ENCODE measurements at regions not wholly inside any gene's neighbourhood (a gene's known extent, or its start where the extent isn't known, plus 50 kb on each side); places are given as distances from the start of the nearest gene placed in this dataset.

DNA sequence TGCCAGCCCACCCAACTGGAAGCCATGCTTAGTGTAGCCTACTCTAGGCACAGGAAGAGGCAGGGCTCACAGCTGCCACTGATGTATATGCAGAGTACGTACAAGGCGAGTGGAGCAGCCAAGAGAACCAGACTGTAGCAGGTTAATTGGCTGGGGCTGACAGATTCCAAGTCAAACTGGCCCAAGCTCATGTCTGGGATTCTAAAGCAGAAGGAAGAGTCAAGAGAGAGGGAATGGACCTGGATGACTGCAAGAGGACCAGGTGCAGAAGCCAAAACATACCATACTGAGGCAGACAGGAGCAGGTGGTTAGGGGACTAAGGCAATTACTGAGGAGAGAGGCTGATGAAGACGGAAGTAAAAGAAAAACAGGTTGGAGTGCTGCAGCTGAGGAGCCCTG lies 51.3 kb upstream of the LRRN2 start:
- no peak for TF ChIP-seq SUZ12 (IDR thresholded peaks at IDR 0.05)
- TF ChIP-seq PKNOX1 (IDR thresholded peaks at IDR 0.05): no peak
- no peak for TF ChIP-seq FOXK2 (IDR thresholded peaks at IDR 0.05)
- no peak for TF ChIP-seq ARNT (IDR thresholded peaks at IDR 0.05)
- no peak for TF ChIP-seq TARDBP (IDR thresholded peaks at IDR 0.05)
- TF ChIP-seq ELF4 (IDR thresholded peaks at IDR 0.05): no peak
- TF ChIP-seq CTBP1 (IDR thresholded peaks at IDR 0.05; ENCODE audit: borderline replicate concordance): no peak
- no peak for TF ChIP-seq LEF1 (IDR thresholded peaks at IDR 0.05; ENCODE audit: borderline replicate concordance)
- TF ChIP-seq HDGF (IDR thresholded peaks at IDR 0.05; ENCODE audit: borderline replicate concordance): no peak
- TF ChIP-seq FOXM1 (IDR thresholded peaks at IDR 0.05; ENCODE audit: borderline replicate concordance): no peak
- TF ChIP-seq L3MBTL2 (conservative IDR thresholded peaks at IDR 0.05): no peak
- CTCF ChIA-PET: no interaction called here
- POLR2A ChIA-PET: no interaction called here
- DNase-seq (ENCODE audit: extremely low spot score): no peak

DNA sequence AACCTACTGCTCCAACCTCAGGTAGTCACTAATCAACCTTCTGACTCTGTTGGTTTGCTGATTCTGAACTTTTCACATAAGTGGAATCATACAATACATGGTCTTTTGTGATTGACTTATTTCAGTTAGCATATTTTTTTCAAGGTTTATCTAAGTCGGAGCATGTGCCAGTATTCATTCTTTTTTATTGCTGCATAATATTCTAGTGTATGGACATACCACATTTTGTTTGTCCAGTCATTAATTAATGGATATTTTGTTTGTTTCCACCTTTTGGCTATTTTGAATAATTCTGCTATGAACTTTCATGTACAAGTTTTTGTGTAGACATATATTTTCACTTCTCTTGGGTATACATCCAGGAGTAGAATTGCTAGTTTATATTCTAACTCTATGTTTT lies 53.0 kb upstream of the LRRN2 start:
- ChIA-PET CTCF (no interaction called here), POLR2A (no interaction called here)
- TF ChIP-seq FOXM1 (IDR thresholded peaks at IDR 0.05; ENCODE audit: borderline replicate concordance): no peak
- no peak for TF ChIP-seq L3MBTL2 (conservative IDR thresholded peaks at IDR 0.05)
- no peak for TF ChIP-seq ARNT (IDR thresholded peaks at IDR 0.05)
- TF ChIP-seq HDGF (IDR thresholded peaks at IDR 0.05; ENCODE audit: borderline replicate concordance): no peak
- no peak for TF ChIP-seq SUZ12 (IDR thresholded peaks at IDR 0.05)
- TF ChIP-seq FOXK2 (IDR thresholded peaks at IDR 0.05): no peak
- no peak for TF ChIP-seq ZNF384 (IDR thresholded peaks at IDR 0.05)
- TF ChIP-seq BHLHE40 (IDR thresholded peaks at IDR 0.05; ENCODE audit: borderline replicate concordance): no peak
- TF ChIP-seq NFRKB (IDR thresholded peaks at IDR 0.05): no peak
- no peak for TF ChIP-seq CTBP1 (IDR thresholded peaks at IDR 0.05; ENCODE audit: borderline replicate concordance)
- TF ChIP-seq FOXA1 (IDR thresholded peaks at IDR 0.05): no peak
- TF ChIP-seq LEF1 (IDR thresholded peaks at IDR 0.05; ENCODE audit: borderline replicate concordance): no peak
- no peak for DNase-seq (ENCODE audit: extremely low spot score)

DNA sequence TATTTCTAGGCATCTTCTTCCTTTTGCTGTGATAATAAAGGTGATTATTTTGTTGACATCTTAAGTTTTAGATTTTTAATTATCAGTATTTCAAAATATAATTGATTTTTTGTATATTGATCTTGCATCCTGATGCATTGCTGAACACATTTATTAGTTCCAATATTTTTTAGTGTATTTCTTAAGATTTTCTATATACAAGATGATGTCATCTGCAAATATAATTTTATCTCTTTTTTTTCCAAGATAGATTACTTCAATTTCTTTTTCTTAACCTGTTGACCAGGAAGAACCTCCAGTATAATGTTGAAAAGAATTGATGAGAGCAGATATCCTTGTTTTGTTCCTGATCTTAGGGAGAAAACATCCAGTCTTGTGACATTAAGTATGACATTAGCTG lies 54.8 kb upstream of the LRRN2 start:
- ChIA-PET POLR2A (no interaction called here), CTCF (no interaction called here)
- TF ChIP-seq FOXK2 (IDR thresholded peaks at IDR 0.05) (no peak), FOXM1 (IDR thresholded peaks at IDR 0.05; ENCODE audit: borderline replicate concordance) (no peak), ELF4 (IDR thresholded peaks at IDR 0.05) (no peak), ARNT (IDR thresholded peaks at IDR 0.05) (no peak), PKNOX1 (IDR thresholded peaks at IDR 0.05) (no peak), TARDBP (IDR thresholded peaks at IDR 0.05) (no peak), FOXA1 (IDR thresholded peaks at IDR 0.05) (no peak), LEF1 (IDR thresholded peaks at IDR 0.05; ENCODE audit: borderline replicate concordance) (no peak), ZNF384 (IDR thresholded peaks at IDR 0.05) (no peak), CTBP1 (IDR thresholded peaks at IDR 0.05; ENCODE audit: borderline replicate concordance) (no peak), BHLHE40 (IDR thresholded peaks at IDR 0.05; ENCODE audit: borderline replicate concordance) (no peak), L3MBTL2 (conservative IDR thresholded peaks at IDR 0.05) (no peak), NFRKB (IDR thresholded peaks at IDR 0.05) (no peak), SP1 (IDR thresholded peaks at IDR 0.05) (no peak), SUZ12 (IDR thresholded peaks at IDR 0.05) (no peak), HDGF (IDR thresholded peaks at IDR 0.05; ENCODE audit: borderline replicate concordance) (no peak)
- DNase-seq (ENCODE audit: extremely low spot score): no peak

DNA sequence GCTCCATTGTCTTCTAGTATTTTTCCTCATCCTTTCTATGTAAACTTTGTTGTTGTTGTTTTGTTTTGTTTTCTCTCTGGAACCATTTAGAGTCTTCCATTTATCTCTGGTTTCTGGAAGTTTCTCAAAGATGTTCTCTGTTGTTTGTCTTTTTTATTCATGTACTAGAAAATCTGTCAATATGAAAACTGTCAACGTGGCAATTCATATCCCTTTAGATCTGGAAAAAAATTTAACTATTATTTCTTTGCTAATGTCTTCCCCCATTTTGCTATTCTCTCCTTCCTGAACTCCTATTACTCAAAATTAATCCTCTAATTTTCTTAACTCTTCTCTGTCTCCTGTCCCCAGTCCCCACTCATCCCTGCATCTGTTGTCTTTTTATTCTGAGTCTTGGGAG lies 55.9 kb upstream of the LRRN2 start:
- CTCF ChIA-PET: no interaction called here
- no peak for TF ChIP-seq TARDBP (IDR thresholded peaks at IDR 0.05)
- TF ChIP-seq CTBP1 (IDR thresholded peaks at IDR 0.05; ENCODE audit: borderline replicate concordance): no peak
- POLR2A ChIA-PET: interaction anchor here (0.7 kb wide), 1 partner anchor 257 kb away, joined by 3 read pairs; no protein-coding TSS in a partner anchor
- no peak for DNase-seq (ENCODE audit: extremely low spot score)

DNA sequence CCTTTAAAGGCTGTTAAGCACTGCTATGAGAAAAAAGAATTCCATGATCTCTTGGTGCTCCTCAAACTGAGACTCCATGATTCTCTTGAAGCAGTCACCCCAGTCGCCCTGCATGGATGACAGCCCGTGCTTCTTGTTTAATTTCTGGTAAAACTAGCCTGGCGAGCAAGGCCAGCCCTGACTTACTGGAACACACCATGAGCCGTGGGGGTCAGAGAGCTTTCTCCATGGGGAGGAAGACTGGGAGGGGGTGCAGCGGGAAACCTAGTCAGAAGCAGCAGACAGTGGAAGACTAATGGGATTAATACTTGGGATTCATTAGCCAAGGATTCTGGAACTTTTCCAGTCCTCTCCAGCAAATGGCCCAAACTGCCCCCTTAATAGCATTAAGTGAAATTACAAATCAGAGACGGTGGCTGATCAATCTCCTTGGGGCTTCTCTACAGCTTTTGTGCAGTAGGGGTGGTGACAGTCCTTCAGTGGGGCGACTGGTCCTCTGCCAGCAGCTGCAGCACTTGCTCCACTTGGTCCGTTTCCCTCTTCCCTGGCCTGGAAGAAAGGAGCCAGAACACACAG lies 57.2 kb upstream of the LRRN2 start:
- POLR2A ChIA-PET: no interaction called here
- CTCF ChIA-PET: no interaction called here
- DNase-seq (ENCODE audit: extremely low spot score): no peak
- TF ChIP-seq FOXM1 (IDR thresholded peaks at IDR 0.05; ENCODE audit: borderline replicate concordance): no peak
- TF ChIP-seq ZNF384 (IDR thresholded peaks at IDR 0.05): no peak

DNA sequence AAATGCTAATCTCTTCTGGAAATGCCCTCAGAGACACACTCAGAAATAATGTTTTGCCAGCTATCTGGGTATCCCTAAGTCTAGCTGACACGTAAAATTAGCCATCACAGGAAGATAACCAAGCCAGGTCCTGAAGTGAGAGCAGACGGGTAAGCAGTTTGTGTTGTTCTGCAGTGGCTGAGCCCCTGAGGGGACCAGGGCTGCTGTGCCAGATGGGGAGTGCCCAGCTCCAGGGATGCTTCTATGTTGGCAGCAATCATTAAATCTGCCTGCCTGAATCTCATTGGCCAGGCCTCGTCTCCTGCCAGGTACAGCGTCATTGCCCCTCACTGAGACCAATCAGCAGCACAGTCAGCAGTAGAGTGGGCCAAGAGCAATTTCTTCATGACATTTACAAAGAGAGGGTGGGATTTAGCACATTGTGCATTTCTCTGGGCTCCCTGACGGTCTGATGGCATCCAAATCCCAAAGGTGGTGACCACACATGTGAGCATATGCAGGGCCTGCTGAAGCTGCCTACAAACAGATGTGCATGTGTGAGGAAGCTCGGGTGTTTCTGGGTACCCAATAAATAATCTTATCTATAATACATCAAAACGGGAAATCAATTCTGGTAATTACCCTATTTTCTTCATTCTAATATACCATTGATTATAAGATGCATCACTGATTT lies 58.7 kb upstream of the LRRN2 start:
- ChIA-PET POLR2A (no interaction called here), CTCF (no interaction called here)
- DNase-seq (ENCODE audit: extremely low spot score): no peak
- TF ChIP-seq FOXK2 (IDR thresholded peaks at IDR 0.05) (no peak), ZNF384 (IDR thresholded peaks at IDR 0.05) (no peak), L3MBTL2 (conservative IDR thresholded peaks at IDR 0.05) (no peak), FOXA1 (IDR thresholded peaks at IDR 0.05) (no peak), SUZ12 (IDR thresholded peaks at IDR 0.05) (no peak), BHLHE40 (IDR thresholded peaks at IDR 0.05; ENCODE audit: borderline replicate concordance) (no peak), LEF1 (IDR thresholded peaks at IDR 0.05; ENCODE audit: borderline replicate concordance) (no peak), TARDBP (IDR thresholded peaks at IDR 0.05) (no peak), NFRKB (IDR thresholded peaks at IDR 0.05) (no peak), CTBP1 (IDR thresholded peaks at IDR 0.05; ENCODE audit: borderline replicate concordance) (no peak), PKNOX1 (IDR thresholded peaks at IDR 0.05) (no peak), FOXM1 (IDR thresholded peaks at IDR 0.05; ENCODE audit: borderline replicate concordance) (no peak), SP1 (IDR thresholded peaks at IDR 0.05) (no peak), ELF4 (IDR thresholded peaks at IDR 0.05) (no peak), ARNT (IDR thresholded peaks at IDR 0.05) (no peak)

All from HEK293T (cell line).